Heart left ventricle (tissue), 16 donors: ENCODE measurements at regions not wholly inside any gene's neighbourhood (a gene's known extent, or its start where the extent isn't known, plus 50 kb on each side); places are given as distances from the start of the nearest gene placed in this dataset.

Experiments
- ATAC-seq, 4 donors: fragments of 200-7000 bp; cut with Tn5 transposase; one replicate each; pipeline ENCODE4 v1.9.1; 2020 to 2022; ENCODE audit warnings: moderate library complexity in 4 of 4, mild to moderate bottlenecking in 3 of 4, moderate number of reproducible peaks in 1 of 4
- DNase-seq, 5 donors: peaks; one replicate each; pipeline ENCODE4 v3.0.0-alpha.2; 2020
- H3K27ac ChIP-seq, 12 donors: fragments of 200-600 bp; sonication (generic) in 4 of 12; one replicate each; pipeline versions ENCODE4 v1.5.0 to v1.8.0; 2016 to 2022; ENCODE audit warnings: mild to moderate bottlenecking in 2 of 12
- H3K27me3 ChIP-seq, 9 donors: fragments of 200-600 bp; sonication (generic) in 2 of 9; one replicate each; pipeline versions ENCODE4 v1.5.1 to v1.8.0; 2016 to 2022; ENCODE audit warnings: mild to moderate bottlenecking in 3 of 9
- H3K36me3 ChIP-seq, 9 donors: fragments of 200-600 bp; sonication (generic) in 2 of 9; one replicate each; pipeline versions ENCODE4 v1.5.0 to v1.8.0; 2018 to 2022; ENCODE audit warnings: mild to moderate bottlenecking in 2 of 9
- H3K4me1 ChIP-seq, 12 donors: fragments of 200-600 bp; sonication (generic) in 4 of 12; one replicate each; pipeline versions ENCODE4 v1.5.0 to v1.8.0; 2016 to 2022; ENCODE audit warnings: mild to moderate bottlenecking in 3 of 12
- H3K4me3 ChIP-seq, 12 donors: fragments of 200-600 bp; sonication (generic) in 4 of 12; one replicate each; pipeline versions ENCODE4 v1.5.0 to v1.8.0; 2017 to 2022; ENCODE audit warnings: mild to moderate bottlenecking in 9 of 12, moderate library complexity in 4 of 12
- H3K9me3 ChIP-seq, 12 donors: fragments of 200-600 bp; sonication (generic) in 4 of 12; one replicate each; pipeline versions ENCODE4 v1.5.0 to v1.8.0; 2016 to 2022; ENCODE audit warnings: mild to moderate bottlenecking in 1 of 12
- CTCF ChIP-seq, 12 donors: fragments of 200-600 bp; sonication (generic) in 4 of 12; IDR thresholded peaks; one replicate each; pipeline versions ENCODE4 v1.5.0 to v1.8.0; 2018 to 2022; ENCODE audit warnings: antibody characterized with exemption in 12 of 12, mild to moderate bottlenecking in 5 of 12
- POLR2A ChIP-seq, 2 donors: fragments of 450-650 bp; IDR thresholded peaks; one replicate each; pipeline ENCODE4 v1.6.1; 2017; ENCODE audit warnings: antibody characterized with exemption in 2 of 2, mild to moderate bottlenecking in 2 of 2, moderate library complexity in 2 of 2
- WGBS, 4 donors: extraction: QIAGEN DNeasy Blood & Tissue Kit in 2 of 4; methylation state at CpG; one replicate each; pipeline versions ENCODE4 v1.1.5 to v1.1.7; 2013 to 2018; 5-methylcytosine and 5-hydroxymethylcytosine counted together
- intact Hi-C, 10 donors: fragments of 100-400 bp; cut with DNase I; formaldehyde crosslinking; loops; one replicate each; pipeline versions ENCODE4 v1.11.1 to v1.14.2; 2022
- donor health status: ischemic (EF 13 %, LVEDD 7.1; RV severe dilation, severe dysfunction).
- donor health status: healthy with polysubstance abuse.
- donor health status: DM: no; HTN: yes; CAD: no.
- donor health status: DM: no; HTN: no; CAD: no.
- donor health status: ischemic (EF 25% LVEDD 6.9; RV normal size, moderate dysfunction).
- donor health status: ischemic (EF 25% LVEDD 5.7; RV mildly dilated, moderate dysfunction).
- donor health status: healthy.
- donor health status: DM: yes; HTN: yes; CAD: no.
- donor health status: ischemic (EF 35%, LVEDD 5.7; RV mildly dilated, moderate dysfunction).
- donor health status: nonischemic (EF 11% LVEDD 7.7; RV severe dilation, severe dysfunction).
- donor health status: DM: yes; HTN: yes; CAD: no.
- donor health status: PGD.
- donor health status: ischemic (EF 29% LVEDD 5.4; RV normal size, mild dysfunction).
- donor health status: nonischemic (EF 23%, LVEDD 6.1; RV moderate dilation, normal function).

GRCh38 chr10:133021116-133021962, 66.4 kb upstream of the ADGRA1 start:
- no peak overlapping the region for H3K27ac ChIP-seq
- H3K4me1 ChIP-seq, result peaks cover 0 to 7% (median 0%) of the 10 kb centered on the region in 12 donors
- WGBS, 4 donors, result 88 to 90% (median 89%) methylated on average over 38 to 52 of the region's 52 CpGs
- DNase-seq (peak in 1 of 5 donors; percentile 29), ATAC-seq (no peak)
- no peaks in the 10 kb centered on the region for H3K9me3 ChIP-seq
- no peaks in the 10 kb centered on the region for H3K36me3 ChIP-seq
- peaks cover 0 to 22% (median 5%) of the 10 kb centered on the region in 9 donors for H3K27me3 ChIP-seq
- TF ChIP-seq CTCF (IDR thresholded peaks at IDR 0.05) (no peak), POLR2A (IDR thresholded peaks at IDR 0.05) (no peak)
- intact Hi-C loops, result no loop called here
- H3K4me3 ChIP-seq, result no peak overlapping the region

GRCh38 chr10:133020193-133020817, 67.4 kb upstream of the ADGRA1 start:
- Histone ChIP-seq H3K27me3 (peaks cover 0 to 19% (median 5%) of the 10 kb centered on the region in 9 donors), H3K36me3 (no peaks in the 10 kb centered on the region), H3K27ac (no peak overlapping the region), H3K9me3 (no peaks in the 10 kb centered on the region), H3K4me3 (no peak overlapping the region), H3K4me1 (peaks cover 0 to 7% (median 0%) of the 10 kb centered on the region in 12 donors)
- WGBS, 4 donors, result 74 to 88% (median 85%) methylated on average over 14 to 29 of the region's 29 CpGs
- peak in 2 of 5 donors; percentile 27 to 37 for DNase-seq
- ATAC-seq, result no peak
- intact Hi-C loops, result no loop called here
- no peak for TF ChIP-seq CTCF (IDR thresholded peaks at IDR 0.05)
- no peak for TF ChIP-seq POLR2A (IDR thresholded peaks at IDR 0.05)

GRCh38 chr10:133019651-133020050, 68.1 kb upstream of the ADGRA1 start:
- Histone ChIP-seq H3K4me3 (no peak overlapping the region), H3K27me3 (peaks cover 0 to 17% (median 5%) of the 10 kb centered on the region in 9 donors), H3K4me1 (peaks cover 0 to 7% (median 0%) of the 10 kb centered on the region in 12 donors), H3K27ac (no peak overlapping the region), H3K9me3 (no peaks in the 10 kb centered on the region), H3K36me3 (no peaks in the 10 kb centered on the region)
- DNase-seq (peak in 1 of 5 donors; percentile 40), ATAC-seq (no peak)
- no peak for TF ChIP-seq POLR2A (IDR thresholded peaks at IDR 0.05)
- no peak for TF ChIP-seq CTCF (IDR thresholded peaks at IDR 0.05)
- WGBS, 4 donors, result 76 to 94% (median 93%) methylated on average over 4 to 14 of the region's 14 CpGs
- intact Hi-C loops, result no loop called here

DNA sequence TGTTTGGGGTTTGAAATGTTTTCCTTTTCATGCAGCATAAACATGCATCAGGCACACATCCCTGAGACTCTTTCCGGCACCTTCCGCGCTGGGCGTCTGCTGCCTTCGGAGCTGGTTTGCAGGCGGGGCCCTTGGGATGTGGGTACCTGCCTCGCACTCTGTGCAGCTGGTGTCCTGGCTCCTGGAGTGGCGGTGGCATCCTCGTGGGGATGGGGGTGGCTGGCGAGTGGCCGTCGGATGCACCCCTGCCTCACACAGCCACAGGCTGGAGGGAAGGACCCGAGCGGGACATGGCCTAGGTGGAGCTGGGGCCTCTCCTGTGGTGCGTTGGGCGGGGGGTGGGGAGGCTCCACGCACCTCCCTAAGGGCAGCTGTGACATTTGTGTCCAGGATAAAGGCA, 68.5 kb upstream of the ADGRA1 start:
- H3K4me1 ChIP-seq, result peaks cover 0 to 7% (median 0%) of the 10 kb centered on the region in 12 donors
- ATAC-seq (no peak), DNase-seq (no peak)
- H3K4me3 ChIP-seq, result no peak overlapping the region
- H3K27ac ChIP-seq, result no peak overlapping the region
- no peaks in the 10 kb centered on the region for H3K36me3 ChIP-seq
- intact Hi-C loops, result no loop called here
- WGBS, 4 donors, result 86 to 97% (median 88%) methylated on average over 7 to 17 of the region's 17 CpGs
- TF ChIP-seq CTCF (IDR thresholded peaks at IDR 0.05) (no peak), POLR2A (IDR thresholded peaks at IDR 0.05) (no peak)
- no peaks in the 10 kb centered on the region for H3K9me3 ChIP-seq
- H3K27me3 ChIP-seq, result peaks cover 0 to 13% (median 4%) of the 10 kb centered on the region in 9 donors
